HepG2 (cell line): ENCODE measurements at regions not wholly inside any gene's neighbourhood (a gene's known extent, or its start where the extent isn't known, plus 50 kb on each side); places are given as distances from the start of the nearest gene placed in this dataset.

ENCODE experiments used
- DDIT3 ChIP-seq: sonication (generic); formaldehyde crosslinking; IDR thresholded peaks from 2 replicates; pipeline ENCODE4 v1.4.0; 2020; ENCODE audit warnings: mild to moderate bottlenecking, missing genetic modification reagents
- ISX ChIP-seq: sonication (generic); formaldehyde crosslinking; conservative IDR thresholded peaks from 2 replicates; pipeline ENCODE4 v1.5.0; 2020; ENCODE audit warnings: missing genetic modification reagents
- KLF6 ChIP-seq: IDR thresholded peaks from 2 replicates; pipeline ENCODE4 v1.8.0; 2016; ENCODE audit warnings: missing biosample characterization, missing genetic modification reagents
- PCBP2 ChIP-seq: fragments of 200-400 bp; formaldehyde crosslinking; optimal IDR thresholded peaks from 2 replicates; pipeline ENCODE3; 2018; ENCODE audit warnings: low read length, low read depth; ENCODE audit not compliant: poor library complexity, severe bottlenecking
- PPARG ChIP-seq: conservative IDR thresholded peaks from 2 replicates; pipeline ENCODE4 v1.6.1; 2016; ENCODE audit warnings: missing biosample characterization, missing genetic modification reagents
- THAP9 ChIP-seq: sonication (generic); formaldehyde crosslinking; IDR thresholded peaks from 2 replicates; pipeline ENCODE4; 2020; ENCODE audit warnings: missing genetic modification reagents, mild to moderate bottlenecking, borderline replicate concordance
- ZNF350 ChIP-seq: sonication (generic); formaldehyde crosslinking; IDR thresholded peaks from 2 replicates; pipeline ENCODE4 v1.4.0; 2020; ENCODE audit warnings: mild to moderate bottlenecking, low read depth, missing genetic modification reagents, borderline replicate concordance
- ZNF484 ChIP-seq: sonication (generic); formaldehyde crosslinking; IDR thresholded peaks from 2 replicates; pipeline ENCODE4 v1.5.1; 2020; ENCODE audit warnings: mild to moderate bottlenecking, low read depth, missing genetic modification reagents, borderline replicate concordance
- ZNF777 ChIP-seq: sonication (generic); formaldehyde crosslinking; IDR thresholded peaks from 2 replicates; pipeline ENCODE4 v1.4.0; 2020; ENCODE audit warnings: missing genetic modification reagents
- TF ChIP-seq, protein P1 (sequence below): sonication (generic); formaldehyde crosslinking; IDR thresholded peaks from 2 replicates; pipeline ENCODE4 v1.4.0; 2020; ENCODE audit warnings: missing genetic modification reagents, mild to moderate bottlenecking, borderline replicate concordance

DNA sequence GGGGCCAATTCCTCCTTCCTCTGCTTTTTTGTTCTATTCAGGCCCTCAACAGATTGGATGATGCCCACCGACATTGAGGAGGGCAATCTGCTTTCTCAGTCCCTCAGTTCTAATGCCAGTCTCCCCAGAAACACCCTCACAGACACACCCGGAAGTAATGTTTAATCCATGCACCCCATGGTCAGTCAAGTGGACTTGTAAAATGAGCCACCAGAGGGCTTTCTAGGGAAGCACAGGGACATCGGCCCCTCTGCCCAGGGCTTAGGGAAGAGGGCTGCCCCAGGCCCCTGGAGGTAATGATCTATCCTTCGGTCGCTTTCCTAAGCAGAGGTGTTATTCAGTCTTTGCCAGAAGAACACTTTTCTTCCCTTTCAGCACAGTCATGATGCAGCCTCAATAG, 107.4 kb downstream of the PDCL3 start (continued):
- TF ChIP-seq ZNF350 (CRISPR knock-in tag), result no peak
- TF ChIP-seq, protein P1, sequence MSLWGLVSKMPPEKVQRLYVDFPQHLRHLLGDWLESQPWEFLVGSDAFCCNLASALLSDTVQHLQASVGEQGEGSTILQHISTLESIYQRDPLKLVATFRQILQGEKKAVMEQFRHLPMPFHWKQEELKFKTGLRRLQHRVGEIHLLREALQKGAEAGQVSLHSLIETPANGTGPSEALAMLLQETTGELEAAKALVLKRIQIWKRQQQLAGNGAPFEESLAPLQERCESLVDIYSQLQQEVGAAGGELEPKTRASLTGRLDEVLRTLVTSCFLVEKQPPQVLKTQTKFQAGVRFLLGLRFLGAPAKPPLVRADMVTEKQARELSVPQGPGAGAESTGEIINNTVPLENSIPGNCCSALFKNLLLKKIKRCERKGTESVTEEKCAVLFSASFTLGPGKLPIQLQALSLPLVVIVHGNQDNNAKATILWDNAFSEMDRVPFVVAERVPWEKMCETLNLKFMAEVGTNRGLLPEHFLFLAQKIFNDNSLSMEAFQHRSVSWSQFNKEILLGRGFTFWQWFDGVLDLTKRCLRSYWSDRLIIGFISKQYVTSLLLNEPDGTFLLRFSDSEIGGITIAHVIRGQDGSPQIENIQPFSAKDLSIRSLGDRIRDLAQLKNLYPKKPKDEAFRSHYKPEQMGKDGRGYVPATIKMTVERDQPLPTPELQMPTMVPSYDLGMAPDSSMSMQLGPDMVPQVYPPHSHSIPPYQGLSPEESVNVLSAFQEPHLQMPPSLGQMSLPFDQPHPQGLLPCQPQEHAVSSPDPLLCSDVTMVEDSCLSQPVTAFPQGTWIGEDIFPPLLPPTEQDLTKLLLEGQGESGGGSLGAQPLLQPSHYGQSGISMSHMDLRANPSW (CRISPR knock-in tag), result no peak
- TF ChIP-seq DDIT3, result no peak
- no peak for TF ChIP-seq ZNF484 (CRISPR knock-in tag)
- no peak for TF ChIP-seq THAP9 (CRISPR knock-in tag)
- TF ChIP-seq ISX, result no peak
- no peak for TF ChIP-seq KLF6
- no peak for TF ChIP-seq ZNF777 (CRISPR knock-in tag)
- TF ChIP-seq PCBP2, result no peak
- TF ChIP-seq PPARG (CRISPR knock-in tag), result no peak
- TF ChIP-seq, all 625 proteins: peak for 7
